K562 (cell line): ENCODE measurements at regions not wholly inside any gene's neighbourhood (a gene's known extent, or its start where the extent isn't known, plus 50 kb on each side); places are given as distances from the start of the nearest gene placed in this dataset.

ENCODE experiments used
- ATAC-seq: fragments of 200-7000 bp; cut with Tn5 transposase; 3 replicates; pipeline ENCODE4 v1.9.1; 2020; ENCODE audit warnings: moderate library complexity
- BruUV-seq: library from RNA; stranded (reverse); fragments of 400-500 nt; replicated peaks from 2 replicates; lab custom pipeline; 2021; lab: Mats Ljungman, UMichigan
- CTCF ChIA-PET: fragments of 300-600 bp; formaldehyde crosslinking; extraction: SDS; loops from one replicate; lab custom pipeline; 2021; ENCODE audit warnings: low intra/inter-chr PET ratio; lab: Yijun Ruan, JAX
- POLR2A ChIA-PET: fragments of 300-600, 350-650 bp; sonication (Branson Sonifier 250); formaldehyde crosslinking; extraction: SDS; loops from one replicate; lab custom pipeline; 2021; ENCODE audit warnings: antibody characterized with exemption, inconsistent platforms; lab: Yijun Ruan, JAX
- DNase-seq, 4 experiments: peaks; one replicate each; pipeline versions ENCODE4 v3.0.0 to v3.0.0-alpha.2; 2011 to 2018; ENCODE audit warnings: low spot score in 3 of 4, mixed read lengths in 3 of 4; ENCODE audit errors: extremely low read depth in 1 of 4
- FAIRE-seq: peaks from 2 replicates; lab custom pipeline; 2011; peaks lifted over from hg19 to GRCh38; lab: Jason Lieb, UNC
- H2AFZ ChIP-seq: 2 replicates; pipeline ENCODE4 v1.6.0; 2011; ENCODE audit warnings: low read depth, low read length, control low read depth, inconsistent platforms
- H3K27ac ChIP-seq: fragments of 200-600 bp; 3 replicates; pipeline ENCODE4 v1.8.0; 2011; ENCODE audit warnings: low read depth, mild to moderate bottlenecking, control low read depth, inconsistent platforms, low read length, moderate library complexity, mixed read lengths; ENCODE audit errors: extremely low read depth
- H3K27me3 ChIP-seq, 2 experiments: fragments of 300-600 bp in 1 of 2; 2 replicates in 1 of 2; 3 replicates in 1 of 2; pipeline versions ENCODE4 v1.6.0 to v1.8.0; 2011; ENCODE audit warnings: inconsistent platforms in 2 of 2, low read length in 2 of 2, mild to moderate bottlenecking in 1 of 2, mixed read lengths in 1 of 2, moderate library complexity in 1 of 2; ENCODE audit not compliant: control insufficient read depth in 2 of 2, insufficient read depth in 2 of 2
- H3K36me3 ChIP-seq: fragments of 300-600 bp; 3 replicates; pipeline ENCODE4 v1.8.0; 2011; ENCODE audit warnings: mild to moderate bottlenecking, low read length, inconsistent platforms; ENCODE audit not compliant: control insufficient read depth, insufficient read depth
- H3K4me1 ChIP-seq, 2 experiments: fragments of 200-600 bp in 1 of 2; replicated peaks in 1 of 2; 2 replicates in 1 of 2; 3 replicates in 1 of 2; pipeline versions ENCODE4 v1.5.1 to v1.8.0; 2011; ENCODE audit warnings: inconsistent platforms in 2 of 2, low read length in 2 of 2, mild to moderate bottlenecking in 1 of 2, mixed read lengths in 1 of 2, moderate library complexity in 1 of 2; ENCODE audit not compliant: control insufficient read depth in 2 of 2, insufficient read depth in 2 of 2
- H3K4me2 ChIP-seq: 2 replicates; pipeline ENCODE4 v1.6.1; 2011; ENCODE audit warnings: low read length, control low read depth, inconsistent platforms, mixed read lengths; ENCODE audit not compliant: insufficient read depth
- H3K4me3 ChIP-seq: fragments of 200-600 bp; sonication (generic), shearing (Covaris generic); 2 replicates; pipeline ENCODE4 v1.5.1; 2016; ENCODE audit warnings: control low read depth, inconsistent platforms
- H3K79me2 ChIP-seq: fragments of 200-600 bp; 3 replicates; pipeline ENCODE4 v1.8.0; 2011; ENCODE audit warnings: low read length, inconsistent platforms; ENCODE audit not compliant: control insufficient read depth, insufficient read depth
- H3K9ac ChIP-seq, 2 experiments: 2 replicates each; pipeline versions ENCODE4 v1.6.0 to v1.6.1; 2011; ENCODE audit warnings: low read depth in 2 of 2, low read length in 2 of 2, control low read depth in 1 of 2, inconsistent platforms in 1 of 2, mild to moderate bottlenecking in 1 of 2, mixed read lengths in 1 of 2; ENCODE audit not compliant: insufficient read depth in 1 of 2
- H3K9me1 ChIP-seq: one replicate; pipeline ENCODE4 v1.6.0; 2011; ENCODE audit warnings: inconsistent platforms, mild to moderate bottlenecking, low read length, moderate library complexity; ENCODE audit not compliant: control insufficient read depth, insufficient read depth
- H3K9me3 ChIP-seq: replicated peaks from 2 replicates; pipeline ENCODE4 v1.5.1; 2011; ENCODE audit warnings: low read depth, low read length, inconsistent platforms; ENCODE audit not compliant: control insufficient read depth, insufficient read depth
- H4K20me1 ChIP-seq: replicated peaks from 2 replicates; pipeline ENCODE4 v1.6.1; 2011; ENCODE audit warnings: low read length, inconsistent platforms, mixed read lengths; ENCODE audit not compliant: control insufficient read depth, insufficient read depth
- EWSR1 ChIP-seq: fragments of 450-650 bp; IDR thresholded peaks from 2 replicates; pipeline ENCODE4 v1.6.1; 2018; ENCODE audit warnings: borderline replicate concordance, mild to moderate bottlenecking, low read depth, moderate library complexity; ENCODE audit not compliant: partially characterized antibody
- FOXJ3 ChIP-seq: sonication (generic); formaldehyde crosslinking; IDR thresholded peaks from 2 replicates; pipeline ENCODE4 v1.4.0; 2020; ENCODE audit warnings: mild to moderate bottlenecking, missing genetic modification reagents
- HDAC3 ChIP-seq: fragments of 450-650 bp; IDR thresholded peaks from 2 replicates; pipeline ENCODE4 v1.6.1; 2018; ENCODE audit warnings: borderline replicate concordance, mild to moderate bottlenecking, moderate library complexity; ENCODE audit not compliant: partially characterized antibody
- MED1 ChIP-seq: sonication (generic); formaldehyde crosslinking; IDR thresholded peaks from 2 replicates; pipeline ENCODE4 v1.8.1; 2023; ENCODE audit warnings: missing genetic modification reagents, borderline replicate concordance
- MTA3 ChIP-seq: fragments of 450-650 bp; formaldehyde crosslinking; IDR thresholded peaks from 2 replicates; pipeline ENCODE4 v1.6.1; 2017; ENCODE audit warnings: mild to moderate bottlenecking, borderline replicate concordance
- MXI1 ChIP-seq: IDR thresholded peaks from 2 replicates; pipeline ENCODE4 v1.6.1; 2011; ENCODE audit warnings: low read depth, mild to moderate bottlenecking, improper control_type of control experiment, low read length
- PCBP2 ChIP-seq: fragments of 200-400 bp; formaldehyde crosslinking; IDR thresholded peaks from 2 replicates; pipeline ENCODE4 v1.6.1; 2018; ENCODE audit warnings: low read length, low read depth, mild to moderate bottlenecking, moderate library complexity; ENCODE audit not compliant: poor library complexity, severe bottlenecking
- PRPF4 ChIP-seq: fragments of 200-400 bp; formaldehyde crosslinking; IDR thresholded peaks from one replicate; pipeline ENCODE4 v1.6.1; 2017; ENCODE audit warnings: low read length, low read depth, mild to moderate bottlenecking; ENCODE audit not compliant: insufficient read depth, poor library complexity, severe bottlenecking
- RBFOX2 ChIP-seq: fragments of 200-400 bp; formaldehyde crosslinking; IDR thresholded peaks from 2 replicates; pipeline ENCODE4 v1.6.1; 2017; ENCODE audit warnings: low read depth, mild to moderate bottlenecking, low read length, moderate library complexity
- RBM34 ChIP-seq: fragments of 200-400 bp; formaldehyde crosslinking; IDR thresholded peaks from 2 replicates; pipeline ENCODE4 v1.6.1; 2018; ENCODE audit warnings: low read length, borderline replicate concordance; ENCODE audit not compliant: insufficient read depth
- SFPQ ChIP-seq: fragments of 200-400 bp; formaldehyde crosslinking; IDR thresholded peaks from 2 replicates; pipeline ENCODE4 v1.6.1; 2017; ENCODE audit warnings: mild to moderate bottlenecking, low read depth, low read length, moderate library complexity
- ZEB2 ChIP-seq: fragments of 450-650 bp; IDR thresholded peaks from 2 replicates; pipeline ENCODE4 v1.6.1; 2016
- ZNF699 ChIP-seq: fragments of 250-450 bp; sonication (Bioruptor Pico); IDR thresholded peaks from 2 replicates; pipeline ENCODE4 v1.8.0; 2021; ENCODE audit warnings: mild to moderate bottlenecking, moderate library complexity; ENCODE audit not compliant: insufficient replicate concordance
- ZNF780A ChIP-seq: fragments of 250-450 bp; sonication (Bioruptor Pico); IDR thresholded peaks from 2 replicates; pipeline ENCODE4 v1.5.0; 2021; ENCODE audit warnings: mild to moderate bottlenecking
- WGBS: fragments of 100-300 bp; shearing (Covaris generic); methylation state at CpG from one replicate; pipeline ENCODE4 v1.1.6; 2016; ENCODE audit warnings: low coverage, mixed read lengths; ENCODE audit not compliant: insufficient coverage; ENCODE audit errors: missing lambda C conversion rate; 5-methylcytosine and 5-hydroxymethylcytosine counted together
- in situ Hi-C: fragments of 300-500 bp; cut with MboI; formaldehyde crosslinking; loops from 4 replicates; pipeline ENCODE4 v1.15.0; 2018; ENCODE audit warnings: inconsistent platforms, mixed read lengths
- intact Hi-C: fragments of 100-400 bp; cut with micrococcal nuclease; formaldehyde crosslinking; loops from 2 replicates; pipeline ENCODE4 v1.14.2; 2022

- TF ChIP-seq ZNF699 (CRISPR knock-in tag) (no peak), PCBP2 (no peak), ZEB2 (no peak), FOXJ3 (CRISPR knock-in tag) (no peak), SFPQ (no peak), PRPF4 (no peak), MED1 (no peak), HDAC3 (no peak)
Measured at GRCh38 chr2:16039055-16039454, 98.7 kb downstream of the MYCN start (continued).

- Histone ChIP-seq H3K9me1 (no peaks in the 10 kb centered on the region), H3K27ac (no peak overlapping the region), H3K9me3 (no peaks in the 10 kb centered on the region), H2AFZ (no peak overlapping the region), H3K79me2 (no peaks in the 10 kb centered on the region), H3K4me2 (no peak overlapping the region), H3K27me3 (peaks cover 5 to 18% of the 10 kb centered on the region in 2 experiments; a peak in 4 of 5 replicates), H3K36me3 (no peaks in the 10 kb centered on the region), H4K20me1 (no peaks in the 10 kb centered on the region), H3K4me3 (no peak overlapping the region), H3K9ac (no peak overlapping the region), H3K4me1 (no peaks in the 10 kb centered on the region)
- no peak for ATAC-seq
- 2% methylated on average over 11 of the region's 11 CpGs for WGBS
- DNase-seq, result no peak
- ChIA-PET CTCF (no interaction called here), POLR2A (interaction anchor here (0.6 kb wide), 1 partner anchor 10 kb away, joined by 4 read pairs; no protein-coding TSS in a partner anchor)
- TF ChIP-seq ZNF780A (CRISPR knock-in tag), result no peak
- TF ChIP-seq MTA3, result no peak
- TF ChIP-seq EWSR1, result no peak
- TF ChIP-seq RBFOX2, result no peak
- no peak for TF ChIP-seq RBM34
- TF ChIP-seq MXI1, result no peak
- intact Hi-C loops, result no loop called here
- BruUV-seq, result no TSS peak
- in situ Hi-C loops, result no loop called here
- no peak for FAIRE-seq
Measured at GRCh38 chr2:16038621-16039020, 98.3 kb downstream of the MYCN start.
